GM21367 (cell line): ENCODE measurements at regions not wholly inside any gene's neighbourhood (a gene's known extent, or its start where the extent isn't known, plus 50 kb on each side); places are given as distances from the start of the nearest gene placed in this dataset.
A peak's percentile ranks its signal among the peaks of the same experiment; 100 is the strongest.

ENCODE experiments used
- ATAC-seq: cut with Tn5 transposase; IDR thresholded peaks from one replicate; pipeline ENCODE4 v1.9.1; 2021; ENCODE audit not compliant: unreplicated experiment

GRCh38 chr9:95733741-95734666 is 141.5 kb upstream of the ERCC6L2 start:
- no peak for ATAC-seq

GRCh38 chr9:95732802-95733688 is 142.4 kb upstream of the ERCC6L2 start:
- no peak for ATAC-seq

- ATAC-seq, result no peak
Measured at GRCh38 chr9:95731876-95732275, 143.6 kb upstream of the ERCC6L2 start.

GRCh38 chr9:95729669-95730368 is 145.7 kb upstream of the ERCC6L2 start:
- no peak for ATAC-seq

GRCh38 chr9:95729046-95729445 is 146.4 kb upstream of the ERCC6L2 start:
- ATAC-seq, result no peak

GRCh38 chr9:95727947-95728520 is 147.5 kb upstream of the ERCC6L2 start:
- no peak for ATAC-seq

- ATAC-seq, result no peak
Measured at GRCh38 chr9:95726756-95727155, 148.7 kb upstream of the ERCC6L2 start.

- ATAC-seq, result no peak
Measured at GRCh38 chr9:95725045-95725444, 150.4 kb upstream of the ERCC6L2 start.

GRCh38 chr9:95724253-95724991 is 151.1 kb upstream of the ERCC6L2 start:
- peak; percentile 89 for ATAC-seq

- ATAC-seq, result no peak
Measured at GRCh38 chr9:95722141-95722540, 153.3 kb upstream of the ERCC6L2 start.

- no peak for ATAC-seq
Measured at GRCh38 chr9:95721061-95721531, 154.4 kb upstream of the ERCC6L2 start.

GRCh38 chr9:95720496-95720895 is 155.0 kb upstream of the ERCC6L2 start:
- no peak for ATAC-seq

GRCh38 chr9:95719354-95719753 is 156.1 kb upstream of the ERCC6L2 start:
- no peak for ATAC-seq

- ATAC-seq, result no peak
Measured at GRCh38 chr9:95718263-95718662, 157.2 kb upstream of the ERCC6L2 start.

GRCh38 chr9:95715868-95716435 is 159.5 kb upstream of the ERCC6L2 start:
- ATAC-seq, result no peak

GRCh38 chr9:95710446-95710845 is 165.0 kb upstream of the ERCC6L2 start:
- no peak for ATAC-seq

- ATAC-seq, result no peak
Measured at GRCh38 chr9:95696701-95697100, 178.8 kb upstream of the ERCC6L2 start.

GRCh38 chr9:95691435-95691834 is 174.7 kb upstream of the PTCH1 start:
- ATAC-seq, result no peak

- no peak for ATAC-seq
Measured at GRCh38 chr9:95689669-95690068, 172.9 kb upstream of the PTCH1 start.

- no peak for ATAC-seq
Measured at GRCh38 chr9:95684516-95684915, 167.7 kb upstream of the PTCH1 start.
